SK-N-SH treated with all-trans-retinoic acid at 6 μM for 48 hours (cell line): ENCODE measurements at regions not wholly inside any gene's neighbourhood (a gene's known extent, or its start where the extent isn't known, plus 50 kb on each side); places are given as distances from the start of the nearest gene placed in this dataset.

Experiments
- ATAC-seq: fragments of 200-7000 bp; cut with Tn5 transposase; 3 replicates; pipeline ENCODE4 v1.9.1; 2020; ENCODE audit warnings: mild to moderate bottlenecking, moderate library complexity
- ARNTL ChIP-seq: fragments of 450-650 bp; formaldehyde crosslinking; IDR thresholded peaks from 2 replicates; pipeline ENCODE4 v1.5.0; 2020; ENCODE audit warnings: low read depth, mild to moderate bottlenecking, moderate library complexity, borderline replicate concordance
- BACH2 ChIP-seq: fragments of 250-450 bp; sonication (Bioruptor Pico); IDR thresholded peaks from 2 replicates; pipeline ENCODE4 v1.9.0; 2021; ENCODE audit warnings: mild to moderate bottlenecking, borderline replicate concordance
- CREB5 ChIP-seq: fragments of 250-450 bp; sonication (Bioruptor Pico); IDR thresholded peaks from 2 replicates; pipeline ENCODE4 v1.5.1; 2020; ENCODE audit warnings: low read depth, mild to moderate bottlenecking, moderate library complexity
- CSDC2 ChIP-seq: fragments of 250-450 bp; sonication (Bioruptor Pico); IDR thresholded peaks from 2 replicates; pipeline ENCODE4 v1.5.0; 2020; ENCODE audit warnings: mild to moderate bottlenecking, moderate library complexity
- CSRNP3 ChIP-seq: fragments of 250-450 bp; sonication (Bioruptor Pico); IDR thresholded peaks from 2 replicates; pipeline ENCODE4 v1.5.1; 2021; ENCODE audit warnings: mild to moderate bottlenecking, moderate library complexity
- ESRRG ChIP-seq: fragments of 250-450 bp; sonication (Bioruptor Pico); IDR thresholded peaks from 2 replicates; pipeline ENCODE4 v1.6.1; 2021; ENCODE audit warnings: mild to moderate bottlenecking
- GLIS3 ChIP-seq: fragments of 250-450 bp; sonication (Bioruptor Pico); IDR thresholded peaks from 2 replicates; pipeline ENCODE4 v1.5.0; 2020; ENCODE audit warnings: mild to moderate bottlenecking, moderate library complexity
- OSR1 ChIP-seq: fragments of 250-450 bp; sonication (Bioruptor Pico); IDR thresholded peaks from 2 replicates; pipeline ENCODE4 v1.8.0; 2022; ENCODE audit warnings: moderate library complexity, mild to moderate bottlenecking, inconsistent platforms
- PATZ1 ChIP-seq: fragments of 250-450 bp; sonication (Bioruptor Pico); IDR thresholded peaks from 2 replicates; pipeline ENCODE4 v1.8.0; 2020; ENCODE audit warnings: mild to moderate bottlenecking, moderate library complexity, borderline replicate concordance
- POU6F1 ChIP-seq: fragments of 250-450 bp; sonication (Bioruptor Pico); IDR thresholded peaks from 2 replicates; pipeline ENCODE4 v1.8.0; 2021; ENCODE audit warnings: low read depth, mild to moderate bottlenecking, moderate library complexity, borderline replicate concordance
- PPARA ChIP-seq: fragments of 250-450 bp; sonication (Bioruptor Pico); IDR thresholded peaks from 2 replicates; pipeline ENCODE4 v1.5.0; 2020; ENCODE audit warnings: mild to moderate bottlenecking, borderline replicate concordance
- RARB ChIP-seq: fragments of 250-450 bp; sonication (Bioruptor Pico); IDR thresholded peaks from 2 replicates; pipeline ENCODE4 v1.8.0; 2021; ENCODE audit warnings: mild to moderate bottlenecking, moderate library complexity
- SNAI2 ChIP-seq: fragments of 250-450 bp; sonication (Bioruptor Pico); IDR thresholded peaks from 2 replicates; pipeline ENCODE4 v1.5.0; 2020; ENCODE audit warnings: mild to moderate bottlenecking, moderate library complexity
- TCF4 ChIP-seq: fragments of 250-450 bp; sonication (Bioruptor Pico); IDR thresholded peaks from 2 replicates; pipeline ENCODE4 v1.8.0; 2021; ENCODE audit warnings: mild to moderate bottlenecking, moderate library complexity, borderline replicate concordance
- TOX ChIP-seq: fragments of 250-450 bp; sonication (Bioruptor Pico); IDR thresholded peaks from 2 replicates; pipeline ENCODE4 v1.8.0; 2021; ENCODE audit warnings: mild to moderate bottlenecking, moderate library complexity, borderline replicate concordance
- TSHZ2 ChIP-seq: fragments of 250-450 bp; sonication (Bioruptor Pico); IDR thresholded peaks from 2 replicates; pipeline ENCODE4 v1.5.0; 2020; ENCODE audit warnings: mild to moderate bottlenecking, moderate library complexity
- ZC3H10 ChIP-seq: fragments of 250-450 bp; sonication (Bioruptor Pico); IDR thresholded peaks from 2 replicates; pipeline ENCODE4 v1.5.1; 2021; ENCODE audit warnings: mild to moderate bottlenecking, moderate library complexity
- ZFP30 ChIP-seq: fragments of 450-650 bp; formaldehyde crosslinking; IDR thresholded peaks from 2 replicates; pipeline ENCODE4 v1.5.0; 2022; ENCODE audit warnings: mild to moderate bottlenecking, moderate library complexity
- ZNF565 ChIP-seq: fragments of 450-650 bp; formaldehyde crosslinking; conservative IDR thresholded peaks from 2 replicates; pipeline ENCODE4 v1.5.0; 2020; ENCODE audit warnings: low read depth, mild to moderate bottlenecking, moderate library complexity
- ZNF70 ChIP-seq: fragments of 450-650 bp; formaldehyde crosslinking; IDR thresholded peaks from 2 replicates; pipeline ENCODE4 v1.5.0; 2020; ENCODE audit warnings: mild to moderate bottlenecking, moderate library complexity
- ZNF8 ChIP-seq: fragments of 450-650 bp; formaldehyde crosslinking; IDR thresholded peaks from 2 replicates; pipeline ENCODE4 v1.5.0; 2020; ENCODE audit warnings: mild to moderate bottlenecking, moderate library complexity

GRCh38 chr11:38952698-38953097 is 2354.7 kb upstream of the RAG2 start (continued):
- TF ChIP-seq CREB5 (CRISPR knock-in tag) (no peak), BACH2 (CRISPR knock-in tag) (no peak), TSHZ2 (CRISPR knock-in tag) (no peak), GLIS3 (no peak), ESRRG (CRISPR knock-in tag) (no peak), ZFP30 (no peak), TCF4 (CRISPR knock-in tag) (no peak), ZNF565 (CRISPR knock-in tag) (no peak), RARB (CRISPR knock-in tag) (no peak)

- no peak for ATAC-seq
- TF ChIP-seq POU6F1 (CRISPR knock-in tag) = no peak
- TF ChIP-seq CSDC2 (CRISPR knock-in tag) = no peak
- TF ChIP-seq PATZ1 (CRISPR knock-in tag) = no peak
- TF ChIP-seq PPARA = no peak
- TF ChIP-seq CSRNP3 (CRISPR knock-in tag) = no peak
- TF ChIP-seq SNAI2 (CRISPR knock-in tag) = no peak
- no peak for TF ChIP-seq ZFP30
- TF ChIP-seq ARNTL (CRISPR knock-in tag) = no peak
- TF ChIP-seq TOX = no peak
- TF ChIP-seq CREB5 (CRISPR knock-in tag) = no peak
- no peak for TF ChIP-seq ZNF565 (CRISPR knock-in tag)
- no peak for TF ChIP-seq ZNF8 (CRISPR knock-in tag)
- no peak for TF ChIP-seq ZC3H10
- no peak for TF ChIP-seq ESRRG (CRISPR knock-in tag)
- TF ChIP-seq RARB (CRISPR knock-in tag) = no peak
- TF ChIP-seq OSR1 (CRISPR knock-in tag) = no peak
- no peak for TF ChIP-seq ZNF70 (CRISPR knock-in tag)
- TF ChIP-seq, all 23 proteins: peak for 0
Measured at GRCh38 chr11:38950867-38951266, 2352.8 kb upstream of the RAG2 start.

GRCh38 chr11:38948392-38948791 is 2350.4 kb upstream of the RAG2 start:
- ATAC-seq = no peak
- TF ChIP-seq SNAI2 (CRISPR knock-in tag) (no peak), POU6F1 (CRISPR knock-in tag) (no peak), RARB (CRISPR knock-in tag) (no peak), GLIS3 (no peak), ZC3H10 (no peak), BACH2 (CRISPR knock-in tag) (no peak), TOX (no peak), ZFP30 (no peak), ZNF8 (CRISPR knock-in tag) (no peak), PATZ1 (CRISPR knock-in tag) (no peak), ZNF70 (CRISPR knock-in tag) (no peak)
